Neural cell (in vitro differentiated cells): ENCODE measurements at regions not wholly inside any gene's neighbourhood (a gene's known extent, or its start where the extent isn't known, plus 50 kb on each side); places are given as distances from the start of the nearest gene placed in this dataset.

ENCODE experiments used
- CTCF ChIP-seq: fragments of 450-650 bp; IDR thresholded peaks from 2 replicates; pipeline ENCODE4 v1.5.1; 2014; ENCODE audit warnings: antibody characterized with exemption, mild to moderate bottlenecking, moderate library complexity; ENCODE audit not compliant: poor library complexity, severe bottlenecking
- EP300 ChIP-seq: fragments of 450-650 bp; conservative IDR thresholded peaks from 2 replicates; pipeline ENCODE4 v1.6.1; 2014; ENCODE audit warnings: antibody characterized with exemption, mild to moderate bottlenecking, moderate library complexity; ENCODE audit not compliant: poor library complexity, severe bottlenecking
- EZH2 ChIP-seq: fragments of 200-600, 300-800 bp; shearing (Covaris generic), sonication (generic); IDR thresholded peaks from 2 replicates; pipeline ENCODE4 v1.6.1; 2014; ENCODE audit warnings: antibody characterized with exemption, low read length, borderline replicate concordance, mild to moderate bottlenecking; ENCODE audit not compliant: insufficient read depth, poor library complexity, severe bottlenecking
- MXI1 ChIP-seq: fragments of 450-650 bp; conservative IDR thresholded peaks from 2 replicates; pipeline ENCODE4 v1.6.1; 2014; ENCODE audit warnings: antibody characterized with exemption, mild to moderate bottlenecking; ENCODE audit not compliant: poor library complexity, severe bottlenecking
- POLR2AphosphoS5 ChIP-seq: IDR thresholded peaks from 2 replicates; pipeline ENCODE4 v1.6.1; 2012
- RAD21 ChIP-seq: fragments of 450-650 bp; conservative IDR thresholded peaks from 2 replicates; pipeline ENCODE4 v1.6.1; 2014; ENCODE audit warnings: antibody characterized with exemption, mild to moderate bottlenecking, moderate library complexity

DNA sequence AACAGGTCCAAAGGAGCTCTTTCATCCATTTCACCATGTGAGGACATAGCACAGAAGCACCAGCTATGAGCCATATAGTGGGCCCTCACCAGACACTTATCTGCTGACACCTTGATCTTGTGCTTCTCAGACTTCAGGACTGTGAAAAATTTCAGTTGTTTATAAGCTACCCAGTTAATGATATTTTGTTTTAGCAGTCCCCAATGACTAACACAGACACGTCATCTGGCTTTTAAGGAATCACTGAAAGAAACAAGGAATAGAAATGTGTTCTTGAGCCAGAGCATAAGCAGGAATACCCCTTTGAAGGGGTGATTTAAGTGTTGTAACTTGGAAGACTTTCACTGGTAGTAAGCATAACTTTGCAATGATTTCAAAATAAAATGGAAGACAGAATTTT lies 214.7 kb upstream of the PTCHD4 start:
- TF ChIP-seq CTCF (no peak), RAD21 (no peak), MXI1 (no peak), EZH2 (no peak), EP300 (no peak), POLR2AphosphoS5 (no peak)
